H1 (cell line): ENCODE measurements at regions not wholly inside any gene's neighbourhood (a gene's known extent, or its start where the extent isn't known, plus 50 kb on each side); places are given as distances from the start of the nearest gene placed in this dataset.

Source experiments
- CTCF ChIA-PET: fragments of 300-600 bp; sonication (Branson Sonifier 250); formaldehyde crosslinking; loops from one replicate; lab custom pipeline; 2021; ENCODE audit not compliant: partially characterized antibody; lab: Charles Lee
- POLR2A ChIA-PET: fragments of 300-600 bp; sonication (Branson Sonifier 250); formaldehyde crosslinking; loops from one replicate; lab custom pipeline; 2021; ENCODE audit warnings: inconsistent platforms; ENCODE audit not compliant: partially characterized antibody; lab: Charles Lee
- DNase-seq, 2 experiments: peaks; one replicate each; pipeline versions ENCODE4 v3.0.0 to v3.0.0-alpha.2; 2010 to 2022; ENCODE audit warnings: low spot score in 2 of 2, low read depth in 1 of 2, mixed read lengths in 1 of 2
- FAIRE-seq: peaks from 2 replicates; lab custom pipeline; 2011; peaks lifted over from hg19 to GRCh38; lab: Jason Lieb, UNC
- H2AFZ ChIP-seq: 2 replicates; pipeline ENCODE4 v1.8.1; 2012; ENCODE audit warnings: low read length, inconsistent platforms
- H2AK5ac ChIP-seq: 2 replicates; pipeline ENCODE4 v1.6.1; 2013; ENCODE audit warnings: low read depth, low read length
- H2BK120ac ChIP-seq: replicated peaks from 2 replicates; pipeline ENCODE3; 2013; ENCODE audit warnings: low read depth, low read length, inconsistent platforms
- H2BK12ac ChIP-seq: 2 replicates; pipeline ENCODE4 v1.6.1; 2013; ENCODE audit warnings: low read depth, low read length
- H2BK15ac ChIP-seq: 2 replicates; pipeline ENCODE4 v1.6.1; 2013; ENCODE audit warnings: low read length
- H2BK20ac ChIP-seq: 2 replicates; pipeline ENCODE4 v1.6.1; 2013; ENCODE audit warnings: low read length
- H2BK5ac ChIP-seq: 2 replicates; pipeline ENCODE4 v1.6.1; 2013; ENCODE audit warnings: low read depth, low read length
- H3K14ac ChIP-seq: 2 replicates; pipeline ENCODE4 v1.6.1; 2013; ENCODE audit warnings: inconsistent platforms; ENCODE audit not compliant: insufficient read length
- H3K18ac ChIP-seq: 2 replicates; pipeline ENCODE4 v1.6.1; 2013; ENCODE audit warnings: low read length; ENCODE audit errors: extremely low read depth
- H3K23ac ChIP-seq: 2 replicates; pipeline ENCODE4 v1.6.1; 2013; ENCODE audit warnings: inconsistent platforms; ENCODE audit not compliant: insufficient read length
- H3K23me2 ChIP-seq: 2 replicates; pipeline ENCODE4 v1.6.1; 2013; ENCODE audit warnings: low read depth, low read length
- H3K27ac ChIP-seq: 2 replicates; pipeline ENCODE4 v1.6.1; 2011; ENCODE audit warnings: low read depth, low read length, inconsistent platforms
- H3K27me3 ChIP-seq, 4 experiments: replicated peaks in 1 of 4; 1 replicate in 1 of 4; 2 replicates in 3 of 4; pipeline versions ENCODE4 v1.6.1 to v1.8.1; 2011 to 2013; ENCODE audit warnings: low read length in 3 of 4, mild to moderate bottlenecking in 3 of 4, inconsistent platforms in 2 of 4, mixed read lengths in 2 of 4, moderate library complexity in 1 of 4; ENCODE audit not compliant: control insufficient read depth in 3 of 4, insufficient read depth in 3 of 4; ENCODE audit errors: extremely low read depth in 1 of 4
- H3K36me3 ChIP-seq, 4 experiments: 2 replicates each; pipeline versions ENCODE4 v1.6.1 to v1.8.1; 2011 to 2013; ENCODE audit warnings: mild to moderate bottlenecking in 4 of 4, low read length in 3 of 4, moderate library complexity in 2 of 4, control low read depth in 1 of 4, inconsistent platforms in 1 of 4; ENCODE audit not compliant: insufficient read depth in 4 of 4, control insufficient read depth in 2 of 4
- H3K4ac ChIP-seq: replicated peaks from 2 replicates; pipeline ENCODE3; 2013; ENCODE audit warnings: low read length, low read depth, mixed read lengths, inconsistent platforms; ENCODE audit not compliant: insufficient read length
- H3K4me1 ChIP-seq, 4 experiments: replicated peaks in 1 of 4; 1 replicate in 1 of 4; 2 replicates in 3 of 4; pipeline versions ENCODE4 v1.6.1 to v1.8.1; 2011 to 2013; ENCODE audit warnings: low read length in 3 of 4, inconsistent platforms in 2 of 4, mixed read lengths in 1 of 4; ENCODE audit not compliant: insufficient read depth in 4 of 4, control insufficient read depth in 3 of 4
- H3K4me2 ChIP-seq, 2 experiments: 2 replicates each; pipeline versions ENCODE4 v1.6.1 to v1.8.1; 2011 to 2013; ENCODE audit warnings: low read depth in 2 of 2, low read length in 2 of 2, control low read depth in 1 of 2, inconsistent platforms in 1 of 2, mild to moderate bottlenecking in 1 of 2; ENCODE audit not compliant: insufficient read depth in 1 of 2
- H3K4me3 ChIP-seq, 4 experiments: fragments of 200-600, 300-600 bp in 1 of 4; sonication (generic), shearing (Covaris generic), sonication (Bioruptor Twin) in 1 of 4; 2 replicates each; pipeline versions ENCODE4 v1.5.1 to v1.8.1; 2011 to 2016; ENCODE audit warnings: low read length in 4 of 4, low read depth in 3 of 4, control low read depth in 2 of 4, inconsistent platforms in 2 of 4, mild to moderate bottlenecking in 2 of 4, mixed read lengths in 1 of 4, moderate library complexity in 1 of 4; ENCODE audit not compliant: insufficient read depth in 2 of 4; ENCODE audit errors: extremely low read depth in 1 of 4
- H3K56ac ChIP-seq: replicated peaks from 2 replicates; pipeline ENCODE3; 2013; ENCODE audit warnings: low read depth, mild to moderate bottlenecking, mixed read lengths, low read length, inconsistent platforms; ENCODE audit not compliant: insufficient read length
- H3K79me1 ChIP-seq: 2 replicates; pipeline ENCODE4 v1.6.1; 2013; ENCODE audit warnings: low read depth, low read length, control low read depth
- H3K79me2 ChIP-seq, 2 experiments: 2 replicates each; pipeline versions ENCODE4 v1.6.1 to v1.8.1; 2012 to 2013; ENCODE audit warnings: low read length in 2 of 2, mild to moderate bottlenecking in 2 of 2, inconsistent platforms in 1 of 2; ENCODE audit not compliant: insufficient read depth in 2 of 2, control insufficient read depth in 1 of 2
- H3K9ac ChIP-seq, 4 experiments: replicated peaks in 1 of 4; 1 replicate in 1 of 4; 2 replicates in 3 of 4; pipeline versions ENCODE4 v1.6.1 to v1.8.1; 2011 to 2013; ENCODE audit warnings: low read depth in 3 of 4, low read length in 3 of 4, control low read depth in 2 of 4, mild to moderate bottlenecking in 2 of 4, moderate library complexity in 2 of 4, inconsistent platforms in 1 of 4; ENCODE audit errors: extremely low read depth in 1 of 4
- H3K9me3 ChIP-seq, 2 experiments: 2 replicates each; pipeline versions ENCODE4 v1.6.1 to v1.8.1; 2012 to 2013; ENCODE audit warnings: mild to moderate bottlenecking in 2 of 2, moderate library complexity in 2 of 2, control low read depth in 1 of 2, inconsistent platforms in 1 of 2, low read depth in 1 of 2, low read length in 1 of 2, mixed read lengths in 1 of 2; ENCODE audit not compliant: insufficient read depth in 2 of 2
- H4K20me1 ChIP-seq, 2 experiments: replicated peaks in 1 of 2; 2 replicates each; pipeline versions ENCODE3 to v1.8.1; 2011 to 2013; ENCODE audit warnings: inconsistent platforms in 2 of 2, low read length in 2 of 2, mild to moderate bottlenecking in 1 of 2; ENCODE audit not compliant: insufficient read depth in 2 of 2, control insufficient read depth in 1 of 2
- H4K5ac ChIP-seq: 2 replicates; pipeline ENCODE4 v1.6.1; 2013; ENCODE audit warnings: low read length, low read depth, mixed read lengths, inconsistent platforms; ENCODE audit not compliant: insufficient read length
- H4K8ac ChIP-seq: 2 replicates; pipeline ENCODE4 v1.8.0; 2013; ENCODE audit warnings: mild to moderate bottlenecking, moderate library complexity, low read length, inconsistent platforms; ENCODE audit not compliant: insufficient read depth; ENCODE audit errors: extremely low read depth
- H4K91ac ChIP-seq: replicated peaks from 2 replicates; pipeline ENCODE3; 2013; ENCODE audit warnings: low read length, mixed read lengths, inconsistent platforms; ENCODE audit not compliant: insufficient read length
- ASH2L ChIP-seq: fragments of 200-600, 300-600 bp; sonication (generic); IDR thresholded peaks from one replicate; pipeline ENCODE4 v1.7.1; 2017; ENCODE audit warnings: low read length
- BACH1 ChIP-seq: IDR thresholded peaks from 2 replicates; pipeline ENCODE4 v1.6.1; 2012; ENCODE audit warnings: low read length, improper control_type of control experiment
- BCL11A ChIP-seq, 2 experiments: IDR thresholded peaks; one replicate each; pipeline ENCODE4 v1.6.1; 2011; ENCODE audit warnings: low read depth in 2 of 2, low read length in 2 of 2, mild to moderate bottlenecking in 2 of 2
- CBX8 ChIP-seq: fragments of 300-800, 300-1000 bp; sonication (generic); IDR thresholded peaks from 2 replicates; pipeline ENCODE4 v1.7.1; 2016; ENCODE audit warnings: low read depth, low read length, borderline replicate concordance
- CEBPB ChIP-seq: IDR thresholded peaks from 2 replicates; pipeline ENCODE4 v1.6.1; 2012; ENCODE audit warnings: low read depth, low read length
- CHD2 ChIP-seq: IDR thresholded peaks from 2 replicates; pipeline ENCODE4 v1.6.1; 2012; ENCODE audit warnings: low read length, improper control_type of control experiment
- FOSL1 ChIP-seq: IDR thresholded peaks from 2 replicates; pipeline ENCODE4 v1.6.1; 2011; ENCODE audit warnings: mild to moderate bottlenecking, low read depth, low read length, moderate library complexity; ENCODE audit not compliant: insufficient read depth
- MAX ChIP-seq: IDR thresholded peaks from 2 replicates; pipeline ENCODE4 v1.6.1; 2012; ENCODE audit warnings: inconsistent platforms
- POU5F1 ChIP-seq: IDR thresholded peaks from 2 replicates; pipeline ENCODE4 v1.6.1; 2011; ENCODE audit warnings: low read depth, mild to moderate bottlenecking, low read length, moderate library complexity
- SIRT6 ChIP-seq: IDR thresholded peaks from one replicate; pipeline ENCODE4 v1.7.1; 2012; ENCODE audit warnings: low read length, inconsistent platforms
- SP4 ChIP-seq: IDR thresholded peaks from 2 replicates; pipeline ENCODE4 v1.6.1; 2012; ENCODE audit warnings: low read length, inconsistent platforms
- SRF ChIP-seq: IDR thresholded peaks from 2 replicates; pipeline ENCODE4 v1.6.1; 2011; ENCODE audit warnings: mild to moderate bottlenecking, low read depth, low read length, moderate library complexity
- ZNF274 ChIP-seq: IDR thresholded peaks from 2 replicates; pipeline ENCODE4 v1.7.0; 2012; ENCODE audit warnings: low read length, borderline replicate concordance; ENCODE audit errors: extremely low read depth
- WGBS, 2 experiments: shearing (Covaris generic) in 1 of 2; methylation state at CpG; one replicate each; pipeline versions ENCODE4 v1.1.6 to v1.1.7; 2013 to 2015; ENCODE audit warnings: low lambda C conversion rate in 2 of 2, mixed read lengths in 2 of 2, inconsistent platforms in 1 of 2, low coverage in 1 of 2, missing lambda C conversion rate in 1 of 2; ENCODE audit not compliant: insufficient replicate concordance in 2 of 2, insufficient coverage in 1 of 2, insufficient read length in 1 of 2; ENCODE audit errors: extremely low coverage in 1 of 2, missing lambda C conversion rate in 1 of 2; 5-methylcytosine and 5-hydroxymethylcytosine counted together

- no peak overlapping the region for H2BK120ac ChIP-seq
- FAIRE-seq (no peak), DNase-seq (no peak)
- CTCF ChIA-PET = interaction anchor here (1.1 to 1.5 kb wide), 2 partner anchors 24 to 34 kb away, joined by 3 to 5 read pairs; no protein-coding TSS in a partner anchor
- H3K56ac ChIP-seq = no peak overlapping the region
- H4K20me1 ChIP-seq = no peaks in the 10 kb centered on the region
- no peak overlapping the region for H2BK12ac ChIP-seq
- H3K14ac ChIP-seq = no peak overlapping the region
- POLR2A ChIA-PET = no interaction called here
- no peak overlapping the region for H3K4me3 ChIP-seq
- H3K27me3 ChIP-seq = no peaks in the 10 kb centered on the region
- H3K4ac ChIP-seq = no peak overlapping the region
- no peak overlapping the region for H3K27ac ChIP-seq
- H2AFZ ChIP-seq = no peak overlapping the region
- no peak overlapping the region for H3K23ac ChIP-seq
- no peak overlapping the region for H2BK20ac ChIP-seq
- H3K4me1 ChIP-seq = no peaks in the 10 kb centered on the region
- 97% methylated on average over 2 of the region's 2 CpGs; no CpG with 5 or more reads in 1 of the 2 experiments for WGBS, 2 experiments
- H3K23me2 ChIP-seq = no peaks in the 10 kb centered on the region
- H4K8ac ChIP-seq = no peak overlapping the region
- H3K4me2 ChIP-seq = no peak overlapping the region
- H2AK5ac ChIP-seq = no peak overlapping the region
- H3K36me3 ChIP-seq = no peaks in the 10 kb centered on the region
- no peak overlapping the region for H2BK15ac ChIP-seq
- H3K9me3 ChIP-seq = no peaks in the 10 kb centered on the region
- no peak overlapping the region for H4K5ac ChIP-seq
- H3K79me1 ChIP-seq = no peaks in the 10 kb centered on the region
- H3K79me2 ChIP-seq = no peaks in the 10 kb centered on the region
- H3K9ac ChIP-seq = no peak overlapping the region
- no peak overlapping the region for H4K91ac ChIP-seq
- no peak overlapping the region for H3K18ac ChIP-seq
- no peak overlapping the region for H2BK5ac ChIP-seq
- TF ChIP-seq POU5F1 = no peak
- no peak for TF ChIP-seq CEBPB
- no peak for TF ChIP-seq BACH1
- no peak for TF ChIP-seq ZNF274
- TF ChIP-seq FOSL1 = no peak
- no peak for TF ChIP-seq MAX
- no peak for TF ChIP-seq BCL11A (IDR thresholded peaks at IDR 0.05; ENCODE audit: low read depth in 2 of 2, low read length in 2 of 2)
- TF ChIP-seq SRF = no peak
- no peak for TF ChIP-seq CHD2
- no peak for TF ChIP-seq ASH2L
- TF ChIP-seq SIRT6 = no peak
- TF ChIP-seq SP4 = no peak
- TF ChIP-seq CBX8 = no peak
Observed at GRCh38 chr11:29657709-29658108, 359.1 kb downstream of the KCNA4 start.
